Fibroblast of mammary gland (primary cell): ENCODE measurements at regions not wholly inside any gene's neighbourhood (a gene's known extent, or its start where the extent isn't known, plus 50 kb on each side); places are given as distances from the start of the nearest gene placed in this dataset.

ENCODE experiments used
- DNase-seq: peaks from one replicate; pipeline ENCODE4 v3.0.0-alpha.2; 2010; ENCODE audit warnings: low read depth
- H3K4me3 ChIP-seq: 2 replicates; pipeline ENCODE4 v1.5.1; 2011; ENCODE audit warnings: low read depth, mild to moderate bottlenecking, low read length, moderate library complexity; ENCODE audit not compliant: control insufficient read depth
- CTCF ChIP-seq: conservative IDR thresholded peaks from 2 replicates; pipeline ENCODE4 v1.5.1; 2011; ENCODE audit warnings: low read depth, low read length, inconsistent platforms; ENCODE audit not compliant: control insufficient read depth, insufficient read depth

DNA sequence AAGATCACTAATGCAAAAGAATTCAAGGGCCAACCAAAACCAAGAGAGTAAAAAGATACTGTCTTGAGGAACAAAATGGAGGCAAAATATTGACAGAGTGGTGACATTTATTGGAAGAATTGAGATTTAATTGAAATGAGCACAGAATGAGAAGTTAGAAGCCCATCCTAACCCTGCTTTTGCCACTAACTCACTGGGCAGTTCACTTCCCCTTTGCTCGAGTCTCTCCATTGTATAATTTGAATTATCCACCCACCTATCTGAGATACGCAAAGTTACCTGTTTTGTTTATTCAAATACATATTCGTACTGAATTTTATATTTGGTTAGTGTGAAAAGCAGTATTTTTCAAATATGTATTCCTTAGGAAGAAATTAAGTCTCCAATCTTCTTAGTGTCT lies 204.5 kb upstream of the PRDM1 start:
- DNase-seq = no peak
- no peak overlapping the region for H3K4me3 ChIP-seq
- no peak for TF ChIP-seq CTCF

- DNase-seq = no peak
- TF ChIP-seq CTCF = no peak
- H3K4me3 ChIP-seq = no peak overlapping the region
Measured at GRCh38 chr6:105880030-105880492, 206.1 kb upstream of the PRDM1 start.

- DNase-seq = no peak
- H3K4me3 ChIP-seq = no peak overlapping the region
- no peak for TF ChIP-seq CTCF
Measured at GRCh38 chr6:105879146-105879545, 207.0 kb upstream of the PRDM1 start.

DNA sequence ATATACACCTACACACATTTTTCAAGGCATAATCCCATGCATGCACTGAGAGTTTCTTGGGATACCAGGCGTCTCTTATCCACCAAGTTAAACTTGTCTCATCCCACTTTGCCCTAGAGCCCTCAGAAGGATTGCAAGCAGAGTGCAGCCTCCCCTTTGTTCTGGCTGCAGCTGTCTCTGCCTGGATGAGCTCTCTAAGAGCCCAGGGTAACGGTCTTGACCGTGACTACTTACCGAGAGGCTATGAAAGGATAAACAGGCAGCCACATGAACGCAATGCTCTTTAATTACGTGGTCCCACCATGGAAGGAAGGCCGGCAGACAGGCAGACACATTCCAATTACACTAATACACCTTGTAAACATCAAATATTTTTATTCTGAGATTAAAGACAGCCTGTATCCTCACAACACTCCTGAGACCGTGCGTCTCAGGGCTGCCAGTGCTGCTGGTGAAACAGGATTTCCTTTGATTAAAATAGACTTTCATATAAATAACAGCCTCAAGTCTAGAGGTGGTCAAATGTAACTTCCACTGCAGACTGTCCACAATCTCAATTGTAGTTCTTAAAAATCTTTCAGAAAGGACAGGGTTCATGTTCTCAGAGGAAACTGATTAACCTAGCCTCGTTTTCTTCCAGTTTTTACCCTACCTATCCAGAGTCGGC lies 210.0 kb upstream of the PRDM1 start:
- DNase-seq = no peak
- no peak for TF ChIP-seq CTCF
- no peak overlapping the region for H3K4me3 ChIP-seq

DNA sequence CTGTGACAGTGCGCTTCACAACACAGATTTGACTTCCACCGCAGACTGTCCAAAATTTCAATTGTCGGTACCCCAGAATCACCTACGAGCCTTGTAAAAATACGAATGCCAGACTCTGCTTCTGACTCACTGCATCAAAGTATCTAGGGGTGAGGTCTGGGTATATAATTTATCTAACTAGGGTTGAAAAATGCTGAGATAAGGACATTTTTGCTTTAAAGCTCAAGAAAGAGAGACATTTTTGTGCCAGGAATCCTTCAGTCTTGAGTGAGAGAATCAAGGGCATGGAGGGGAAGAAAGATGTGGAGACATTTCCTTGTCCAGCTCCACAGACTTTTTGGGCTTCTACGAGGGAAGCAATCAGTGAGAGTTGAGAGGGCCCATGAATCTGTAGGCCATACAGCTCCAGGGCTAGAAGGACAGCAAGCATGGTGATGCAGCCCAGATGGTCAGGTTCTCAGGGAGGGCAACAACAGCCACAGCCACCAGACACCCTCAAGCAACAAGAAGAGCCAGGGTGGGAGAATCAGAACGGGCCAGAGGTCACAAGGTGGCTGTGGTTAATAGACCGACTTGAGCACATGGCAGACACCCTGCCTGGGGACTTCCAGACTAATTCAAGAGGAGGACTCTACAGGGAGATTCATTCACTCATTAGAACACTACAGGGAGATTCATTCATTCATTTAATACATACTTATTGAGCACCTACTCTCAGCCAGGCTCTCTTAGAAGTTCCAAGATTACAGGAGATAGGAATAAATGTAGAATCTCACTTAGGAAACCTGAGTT lies 211.1 kb upstream of the PRDM1 start:
- no peak for DNase-seq
- H3K4me3 ChIP-seq = no peak overlapping the region
- TF ChIP-seq CTCF = no peak

DNA sequence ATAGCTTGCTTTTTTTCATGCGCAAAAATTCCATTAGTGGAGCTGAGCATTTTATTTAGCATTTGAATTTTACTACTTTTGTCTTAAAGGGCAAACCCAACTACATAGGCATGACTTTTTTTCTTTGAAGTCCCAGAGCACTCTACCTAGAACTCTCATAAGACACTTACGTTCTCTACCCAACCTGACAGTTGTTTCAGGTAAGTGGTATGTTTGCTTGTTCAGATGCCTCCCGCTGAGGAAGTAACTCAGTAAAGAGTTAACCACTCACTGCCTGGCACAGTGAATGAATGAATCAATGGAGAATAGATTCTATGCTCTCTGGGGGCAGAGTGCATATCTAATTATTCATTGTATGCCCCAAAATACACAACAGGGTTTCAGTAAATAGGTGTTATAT lies 212.3 kb upstream of the PRDM1 start:
- no peak for DNase-seq
- TF ChIP-seq CTCF = no peak
- no peak overlapping the region for H3K4me3 ChIP-seq
